ENCODE measurements at regions not wholly inside any gene's neighbourhood (a gene's known extent, or its start where the extent isn't known, plus 50 kb on each side); places are given as distances from the start of the nearest gene placed in this dataset.

DNA sequence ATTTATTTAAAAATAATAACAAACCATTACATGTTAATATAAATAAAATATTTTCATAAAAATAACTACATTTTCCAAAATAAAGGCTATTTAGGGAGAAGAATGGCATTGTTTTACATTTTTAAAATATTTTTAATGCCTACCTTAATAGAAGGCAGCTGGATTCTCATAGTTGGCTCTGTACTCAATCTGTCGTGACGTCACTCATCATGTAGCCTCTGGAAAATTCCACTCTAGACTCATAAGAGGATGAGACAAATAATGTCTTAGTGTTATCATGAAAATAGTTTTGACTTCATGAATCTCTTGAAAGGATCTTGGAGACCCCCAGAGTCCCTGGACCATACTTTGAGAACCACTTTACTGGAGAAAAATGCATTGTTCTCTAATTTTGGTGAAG lies 93.1 kb downstream of the NXNL2 start:
- Histone ChIP-seq H3K79me1 (ENCODE audit: low read depth, low read length) (no peaks in the 10 kb centered on the region), H4K20me1 (replicated peaks in 1 of 2; ENCODE audit: control insufficient read depth in 1 of 2, insufficient read depth in 2 of 2, low read length in 2 of 2) (no peaks in the 10 kb centered on the region), H4K5ac (ENCODE audit: insufficient read length, low read depth, low read length) (no peak overlapping the region), H3K9me3 (ENCODE audit: insufficient read depth in 2 of 2, low read depth in 1 of 2, low read length in 1 of 2) (peaks cover 8 to 10% of the 10 kb centered on the region in 2 experiments; a peak in 3 of 4 replicates), H3K14ac (ENCODE audit: insufficient read length) (no peak overlapping the region), H3K4ac (replicated peaks; ENCODE audit: insufficient read length, low read depth, low read length) (no peak overlapping the region), H3K18ac (ENCODE audit: extremely low read depth, low read length) (no peak overlapping the region), H3K27ac (ENCODE audit: low read depth, low read length) (no peak overlapping the region), H3K79me2 (ENCODE audit: control insufficient read depth in 1 of 2, insufficient read depth in 2 of 2, low read length in 2 of 2) (no peaks in the 10 kb centered on the region), H4K8ac (ENCODE audit: extremely low read depth, insufficient read depth, low read length) (no peak overlapping the region), H3K23me2 (ENCODE audit: low read depth, low read length) (no peaks in the 10 kb centered on the region), H2BK15ac (ENCODE audit: low read length) (no peak overlapping the region), H3K4me1 (replicated peaks in 1 of 4; ENCODE audit: control insufficient read depth in 3 of 4, insufficient read depth in 4 of 4, low read length in 3 of 4) (no peaks in the 10 kb centered on the region), H3K4me3 (ENCODE audit: extremely low read depth in 1 of 4, insufficient read depth in 2 of 4, low read depth in 3 of 4, low read length in 4 of 4) (no peak overlapping the region), H3K23ac (ENCODE audit: insufficient read length) (no peak overlapping the region), H3K56ac (replicated peaks; ENCODE audit: insufficient read length, low read depth, low read length) (no peak overlapping the region), H2BK5ac (ENCODE audit: low read depth, low read length) (no peak overlapping the region), H3K27me3 (replicated peaks in 1 of 4; ENCODE audit: control insufficient read depth in 3 of 4, extremely low read depth in 1 of 4, insufficient read depth in 3 of 4, low read length in 3 of 4) (no peaks in the 10 kb centered on the region), H4K91ac (replicated peaks; ENCODE audit: insufficient read length, low read length) (no peak overlapping the region), H3K4me2 (ENCODE audit: insufficient read depth in 1 of 2, low read depth in 2 of 2, low read length in 2 of 2) (no peak overlapping the region), H2AK5ac (ENCODE audit: low read depth, low read length) (no peak overlapping the region), H3K9ac (replicated peaks in 1 of 4; ENCODE audit: extremely low read depth in 1 of 4, low read depth in 3 of 4, low read length in 3 of 4) (no peak overlapping the region), H2BK20ac (ENCODE audit: low read length) (no peak overlapping the region), H3K36me3 (ENCODE audit: control insufficient read depth in 2 of 4, insufficient read depth in 4 of 4, low read length in 3 of 4) (no peaks in the 10 kb centered on the region), H2BK12ac (ENCODE audit: low read depth, low read length) (no peak overlapping the region), H2AFZ (ENCODE audit: low read length) (no peak overlapping the region), H2BK120ac (replicated peaks; ENCODE audit: low read depth, low read length) (no peak overlapping the region)
- FAIRE-seq (no peak), DNase-seq (ENCODE audit: low read depth in 1 of 2, low spot score in 2 of 2) (no peak)
- WGBS, 2 experiments (ENCODE audit: extremely low coverage in 1 of 2, insufficient coverage in 1 of 2, insufficient read length in 1 of 2, insufficient replicate concordance in 2 of 2, low coverage in 1 of 2, low lambda C conversion rate in 2 of 2, missing lambda C conversion rate in 1 of 2), result 96% methylated on average over 2 of the region's 2 CpGs; no CpG with 5 or more reads in 1 of the 2 experiments
- ChIA-PET POLR2A (ENCODE audit: partially characterized antibody) (interaction anchor here (1.2 kb wide), 1 partner anchor 241 kb away, joined by 3 read pairs; no protein-coding TSS in a partner anchor), CTCF (ENCODE audit: partially characterized antibody) (no interaction called here)
- TF ChIP-seq RFX5 (IDR thresholded peaks at IDR 0.05; ENCODE audit: borderline replicate concordance, low read depth, low read length), result no peak

Measured in H1 (cell line).